Brain pericyte (primary cell): ENCODE measurements at regions not wholly inside any gene's neighbourhood (a gene's known extent, or its start where the extent isn't known, plus 50 kb on each side); places are given as distances from the start of the nearest gene placed in this dataset.
"Not testable (repeated sequence)": the region's sequence is repeated elsewhere in the genome, so short reads cannot be mapped to it uniquely, and the experiment has no call there.

ENCODE experiments used
- DNase-seq: peaks from one replicate; pipeline ENCODE4 v3.0.0-alpha.2; 2012; ENCODE audit warnings: low read depth, low spot score

DNA sequence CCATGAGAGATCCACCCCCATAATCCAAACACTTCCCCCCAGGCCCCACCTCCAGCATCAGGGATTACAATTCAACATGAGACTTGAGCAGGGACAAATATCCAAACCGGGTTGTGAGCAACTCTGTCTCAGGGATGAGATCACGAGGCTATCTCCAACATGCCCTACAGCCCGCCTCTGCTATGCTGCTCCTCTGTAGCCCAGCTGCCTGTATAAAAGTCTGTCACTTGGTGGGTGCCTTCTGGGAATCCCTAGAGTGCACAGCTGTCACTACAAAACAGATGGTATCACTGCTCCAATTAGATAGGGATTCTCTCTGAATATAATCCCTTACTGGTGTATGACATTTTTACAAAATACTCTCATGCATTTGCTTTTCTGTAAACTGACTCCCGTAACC is 114.9 kb upstream of the NANOS1 start:
- DNase-seq: no peak

DNA sequence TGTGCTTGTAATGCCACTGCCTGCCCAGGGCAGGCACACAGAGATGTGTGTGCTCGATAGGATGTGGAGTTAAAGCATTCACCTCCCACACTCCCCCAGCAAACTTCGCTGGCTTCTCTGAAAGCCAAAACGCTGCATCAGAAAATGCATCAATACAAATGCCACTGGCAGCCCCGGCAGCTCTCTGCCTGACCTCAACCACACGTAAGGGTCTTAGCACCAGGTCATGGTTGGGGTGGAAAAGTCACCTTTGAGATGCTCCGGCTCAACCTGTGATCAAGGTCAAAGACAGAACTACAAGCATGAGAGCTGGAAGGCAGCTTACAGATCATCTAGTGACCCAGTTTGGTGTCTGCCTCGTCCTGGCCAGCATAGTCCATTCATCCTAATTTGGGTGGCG is 114.4 kb upstream of the NANOS1 start:
- DNase-seq: no peak

DNA sequence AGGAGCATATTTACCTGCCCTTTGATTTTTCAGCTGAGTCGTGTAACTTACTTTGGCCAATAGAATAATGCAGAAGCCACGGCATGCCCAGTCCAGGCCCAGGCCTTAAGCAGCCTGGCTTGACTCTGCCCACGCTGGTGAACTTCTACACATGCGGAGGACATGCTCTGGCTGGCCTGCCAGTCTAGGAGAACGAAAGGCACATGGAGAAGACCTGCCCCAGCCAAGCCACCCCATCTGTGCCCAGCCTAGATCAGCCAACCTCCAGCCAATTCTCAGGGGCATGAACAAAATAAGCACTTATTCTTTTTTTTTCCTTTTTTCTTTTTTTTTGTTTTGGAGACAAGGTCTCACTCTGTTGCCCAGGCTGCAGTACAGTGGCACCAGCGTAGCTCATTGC is 112.7 kb upstream of the NANOS1 start:
- no peak for DNase-seq

GRCh38 chr10:118917701-118918100 is 111.8 kb upstream of the NANOS1 start:
- DNase-seq: no peak

DNA sequence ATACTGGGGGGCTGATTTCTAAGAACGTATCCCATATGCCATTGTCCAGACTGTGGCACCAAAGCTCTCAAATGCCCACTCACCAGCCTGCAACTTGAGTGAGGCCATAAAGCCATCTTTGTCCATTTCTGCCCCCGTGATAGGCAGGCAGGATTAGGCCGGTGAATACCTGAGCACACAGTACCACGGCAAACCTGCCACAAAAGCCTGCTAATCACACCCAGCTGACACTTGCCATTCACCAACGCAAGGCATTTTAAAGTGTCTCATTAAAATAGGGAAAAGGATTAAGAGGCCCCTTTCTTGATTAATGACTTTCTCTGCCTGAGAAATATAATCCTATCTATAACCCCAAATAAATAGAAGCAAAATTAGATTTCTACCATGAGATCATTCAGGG is 111.4 kb upstream of the NANOS1 start:
- DNase-seq: no peak

DNA sequence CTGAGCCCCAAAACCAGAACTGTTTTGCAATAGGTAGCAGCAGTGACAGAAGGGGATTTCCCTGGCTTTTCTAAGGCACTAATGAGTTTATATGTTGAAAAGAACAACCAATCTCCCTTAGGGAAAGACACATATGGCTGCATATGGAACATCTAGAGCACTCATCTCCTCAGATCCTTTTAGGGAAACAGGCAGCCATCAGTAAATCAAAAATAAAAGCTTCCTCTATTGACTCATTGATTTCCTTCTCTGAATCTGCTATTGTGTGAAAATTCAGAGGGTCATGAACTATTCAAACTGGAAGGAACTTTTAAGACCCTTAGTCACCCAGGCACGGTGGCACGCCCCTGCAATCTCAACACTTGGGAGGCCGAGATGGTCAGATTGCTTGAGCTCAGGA is 110.9 kb upstream of the NANOS1 start:
- no peak for DNase-seq

DNA sequence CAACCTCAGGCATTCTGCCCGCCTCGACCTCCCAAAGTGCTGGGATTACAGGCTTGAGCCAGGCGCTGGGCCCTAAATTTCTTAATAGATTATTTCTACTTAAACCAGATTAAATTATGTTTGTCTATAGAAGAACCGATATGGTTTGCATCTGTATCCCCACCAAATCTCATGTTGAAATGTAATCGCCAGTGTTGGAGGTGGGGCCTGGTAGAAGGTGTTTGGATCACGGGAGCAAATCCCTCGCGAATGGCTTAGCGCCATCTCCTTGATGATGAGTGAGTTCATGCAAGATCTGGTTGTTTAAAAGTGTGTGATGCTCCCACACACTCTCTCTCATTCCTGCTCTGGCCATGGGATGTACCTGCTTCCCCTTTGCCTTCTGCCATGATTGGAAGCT is 109.3 kb upstream of the NANOS1 start:
- no peak for DNase-seq

DNA sequence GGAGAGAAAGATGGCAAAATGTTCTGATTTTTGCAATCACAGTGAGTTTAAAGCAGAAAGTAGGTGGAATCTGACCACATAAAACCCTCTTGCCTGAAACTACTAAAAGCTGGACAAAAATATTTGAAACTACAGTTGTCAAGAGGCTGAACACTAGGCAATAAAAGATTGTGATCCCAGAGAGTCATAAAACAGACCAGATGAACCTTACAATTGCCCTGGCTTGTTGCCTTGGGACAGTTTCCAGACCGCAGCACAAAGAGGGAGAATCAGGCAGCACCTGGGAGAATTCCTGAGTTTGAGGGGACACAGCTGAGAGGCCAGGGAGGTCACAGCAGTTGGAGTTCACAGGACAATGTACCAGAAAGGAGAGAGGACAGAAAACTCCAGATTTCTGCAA is 107.3 kb upstream of the NANOS1 start:
- DNase-seq: no peak

- no peak for DNase-seq
These were observed 106.5 kb upstream of the NANOS1 start for GRCh38 chr10:118922972-118923371.

- DNase-seq: no peak
These were observed 105.0 kb upstream of the NANOS1 start for GRCh38 chr10:118924493-118924892.

GRCh38 chr10:118925404-118926071 is 104.0 kb upstream of the NANOS1 start:
- DNase-seq: no peak

DNA sequence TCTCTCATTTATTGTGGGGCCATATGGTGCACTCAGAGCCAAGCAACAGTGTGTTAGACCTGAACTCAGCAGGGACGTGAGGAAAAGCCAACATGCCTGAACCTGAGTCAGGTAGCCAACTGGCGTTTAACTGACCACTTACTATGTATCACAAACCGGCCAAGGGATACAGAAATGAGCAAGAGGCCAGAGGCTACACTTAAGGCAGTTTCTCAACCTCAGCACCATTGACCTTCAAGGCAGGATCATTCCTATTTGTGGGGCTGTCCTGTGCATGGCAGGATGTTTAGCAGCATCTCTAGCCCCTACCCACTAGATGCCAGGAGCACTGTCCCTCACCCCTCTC is 103.5 kb upstream of the NANOS1 start:
- no peak for DNase-seq

DNA sequence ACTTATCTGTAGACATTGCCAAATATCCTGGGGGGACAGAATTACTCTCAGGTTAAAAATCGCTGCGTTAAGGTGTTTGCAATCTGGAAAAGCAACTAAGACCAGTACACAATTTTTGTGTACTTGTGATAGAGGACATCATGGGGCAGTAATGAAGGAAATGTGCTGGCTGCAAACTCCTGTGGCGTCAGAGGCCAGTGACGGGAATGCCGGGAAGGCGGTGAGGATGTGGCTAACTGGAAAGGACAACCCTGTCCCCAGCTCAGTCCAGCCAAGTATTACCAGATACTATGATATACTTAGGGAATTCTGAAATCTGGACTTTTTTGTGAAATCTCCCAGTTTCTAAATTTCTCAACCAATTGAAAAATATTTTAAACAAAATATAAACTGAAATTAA is 103.1 kb upstream of the NANOS1 start:
- DNase-seq: no peak

GRCh38 chr10:118926903-118927302 is 102.6 kb upstream of the NANOS1 start:
- DNase-seq: no peak

- DNase-seq: no peak
These were observed 102.2 kb upstream of the NANOS1 start for GRCh38 chr10:118927321-118927720.

DNA sequence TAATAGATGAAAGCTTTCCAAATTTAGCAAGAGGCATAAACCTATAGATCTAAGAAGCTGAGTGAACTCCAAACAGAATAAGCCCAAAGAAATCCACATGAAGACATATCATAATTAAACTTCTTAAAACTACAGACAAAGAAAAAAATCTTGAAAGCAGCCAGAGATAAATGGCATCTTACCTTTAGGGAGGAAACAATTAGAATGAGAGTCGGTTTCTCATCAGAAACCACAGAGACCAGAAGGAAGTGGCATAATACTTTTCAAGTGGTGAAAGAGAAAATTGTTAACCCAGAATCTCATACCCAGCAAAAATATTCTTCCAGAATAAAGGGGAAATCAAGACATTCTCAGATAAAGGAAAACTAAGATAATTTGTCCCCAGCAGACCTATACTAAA is 98.9 kb upstream of the NANOS1 start:
- no peak for DNase-seq

DNA sequence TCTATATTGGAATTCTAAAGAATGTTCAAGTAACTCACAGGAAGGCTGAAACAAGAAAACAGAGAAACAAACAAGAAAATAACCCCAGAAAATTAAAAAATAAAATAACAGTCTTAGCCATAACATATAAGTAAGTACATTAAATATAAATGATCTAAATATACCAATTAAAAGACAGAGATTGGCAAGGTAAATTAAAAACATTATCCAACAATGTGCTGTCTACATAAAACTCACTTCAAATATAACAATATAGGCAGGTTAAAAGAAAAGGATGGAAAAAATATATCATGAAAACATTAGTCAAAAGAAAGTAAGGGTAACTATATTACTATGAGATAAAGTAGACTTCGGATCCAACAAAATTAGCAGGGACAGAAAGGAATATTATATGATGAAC is 98.1 kb upstream of the NANOS1 start:
- no peak for DNase-seq

- DNase-seq: not testable (repeated sequence)
These were observed 97.4 kb upstream of the NANOS1 start for GRCh38 chr10:118932154-118932553.

GRCh38 chr10:118937226-118937625 is 92.3 kb upstream of the NANOS1 start:
- no peak for DNase-seq

- DNase-seq: no peak
These were observed 90.1 kb upstream of the NANOS1 start for GRCh38 chr10:118939211-118940007.

GRCh38 chr10:118940386-118940785 is 89.1 kb upstream of the NANOS1 start:
- no peak for DNase-seq

DNA sequence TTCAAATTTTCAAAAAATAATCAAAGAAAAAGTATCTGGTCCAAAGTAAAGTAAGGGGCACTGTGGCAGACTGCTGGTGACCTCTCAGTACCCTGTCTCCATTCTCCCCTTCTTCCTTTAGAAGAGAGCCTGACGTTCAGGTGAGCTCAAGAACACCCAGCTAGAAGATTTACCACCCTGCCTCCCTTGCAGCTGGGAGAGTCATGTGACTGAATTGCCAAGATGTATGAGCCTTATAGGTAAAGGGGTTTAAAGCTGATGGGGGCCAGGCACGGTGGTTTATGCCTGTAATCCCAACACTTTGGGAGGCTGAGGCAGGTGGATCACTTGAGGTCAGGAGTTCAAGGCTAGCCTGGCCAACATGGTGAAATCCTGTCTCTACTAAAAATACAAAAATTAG is 86.3 kb upstream of the NANOS1 start:
- no peak for DNase-seq

GRCh38 chr10:118944959-118945633 is 84.4 kb upstream of the NANOS1 start:
- DNase-seq: no peak
